GM19452 (cell line): ENCODE measurements at regions not wholly inside any gene's neighbourhood (a gene's known extent, or its start where the extent isn't known, plus 50 kb on each side); places are given as distances from the start of the nearest gene placed in this dataset.

Experiments used
- ATAC-seq: cut with Tn5 transposase; IDR thresholded peaks from one replicate; pipeline ENCODE4 v1.9.1; 2021; ENCODE audit not compliant: unreplicated experiment

DNA sequence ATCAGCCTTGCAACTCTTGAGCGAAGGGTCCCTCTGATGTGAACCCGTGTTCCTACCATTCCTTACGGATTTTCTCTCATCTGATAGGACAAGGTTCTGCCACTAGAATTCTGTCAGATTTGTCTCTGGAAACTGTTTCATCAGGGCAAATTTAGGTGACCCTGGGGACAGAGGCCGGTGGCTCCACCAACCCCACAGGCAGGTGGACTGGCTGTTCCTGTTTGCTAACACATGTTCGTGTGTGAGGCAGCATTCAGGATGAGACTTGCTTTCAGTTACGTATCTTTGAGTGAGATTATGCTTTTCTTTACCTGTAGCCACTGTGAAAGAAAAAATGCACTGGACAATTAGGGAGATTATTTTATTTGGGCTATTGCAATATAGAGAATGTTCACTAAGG lies 449.9 kb downstream of the INHBA start:
- no peak for ATAC-seq

DNA sequence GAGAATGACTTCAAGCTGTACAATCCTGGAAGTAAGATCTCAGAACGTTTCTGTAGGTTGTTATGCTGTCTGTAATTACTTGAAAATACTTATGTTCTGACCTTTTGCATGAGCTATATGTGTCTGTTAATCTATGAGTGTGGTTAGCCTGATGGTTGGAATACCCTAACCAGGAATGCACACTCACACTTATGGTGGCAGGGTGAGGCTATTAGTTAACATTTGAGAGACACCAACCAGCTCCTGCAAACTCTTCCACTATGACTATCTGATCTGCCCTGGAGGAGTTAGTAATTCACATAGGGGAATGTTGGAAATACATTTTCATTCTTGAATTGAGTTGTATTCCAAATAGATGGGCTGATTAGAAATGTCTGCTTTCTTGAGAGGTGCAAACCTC lies 450.3 kb downstream of the INHBA start:
- ATAC-seq, result no peak

DNA sequence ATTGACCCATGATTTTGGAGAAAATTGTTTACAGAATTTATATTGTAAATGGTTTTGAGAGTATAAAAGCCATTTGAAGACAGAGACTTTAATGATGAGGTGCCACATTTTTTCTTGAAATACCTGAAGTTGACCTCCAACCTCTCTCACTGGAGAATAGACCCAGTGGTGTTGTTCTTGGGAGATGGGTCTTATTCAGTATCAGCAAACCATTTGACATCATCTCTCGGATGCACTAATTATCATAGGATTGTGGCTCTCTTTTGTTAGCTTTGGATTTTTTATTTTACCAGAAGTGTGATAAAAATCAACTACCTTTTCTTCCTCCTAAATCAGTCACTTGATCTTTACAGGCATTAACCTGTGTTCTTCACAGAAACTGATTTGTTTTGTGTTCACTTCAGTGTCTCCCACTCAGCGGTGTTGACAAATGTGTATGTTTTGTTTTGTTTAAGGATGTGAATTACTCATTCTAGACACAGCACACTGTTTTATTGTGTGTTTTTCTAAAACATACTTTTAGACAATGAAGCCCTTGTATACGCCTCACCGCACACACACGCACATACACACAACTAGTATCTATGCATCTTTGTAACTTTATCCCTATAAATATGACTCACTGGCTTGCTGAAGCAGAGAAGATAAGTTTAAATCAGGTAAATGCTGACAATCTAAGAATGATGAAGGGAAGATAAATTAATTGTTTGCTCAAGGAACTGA lies 455.6 kb downstream of the INHBA start:
- no peak for ATAC-seq

DNA sequence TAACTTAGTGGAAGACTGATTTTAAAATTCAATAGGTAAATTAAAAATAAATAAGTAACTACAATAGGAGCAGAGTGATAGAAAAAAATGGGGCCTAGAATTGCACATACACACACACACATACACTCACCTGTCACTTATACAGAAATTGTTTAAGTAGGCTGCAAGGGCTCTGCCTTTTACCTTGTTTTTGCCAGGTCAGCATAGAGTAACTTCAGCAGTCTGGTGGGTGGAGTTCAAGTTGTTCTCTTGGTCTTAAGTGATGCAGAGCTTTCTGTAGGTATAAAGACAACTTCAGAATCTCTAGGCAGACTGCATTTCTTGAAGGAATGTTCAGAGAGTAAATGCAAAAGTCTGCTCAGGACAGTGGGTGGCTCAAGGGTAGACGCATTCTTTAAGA lies 457.0 kb downstream of the INHBA start:
- ATAC-seq, result no peak

DNA sequence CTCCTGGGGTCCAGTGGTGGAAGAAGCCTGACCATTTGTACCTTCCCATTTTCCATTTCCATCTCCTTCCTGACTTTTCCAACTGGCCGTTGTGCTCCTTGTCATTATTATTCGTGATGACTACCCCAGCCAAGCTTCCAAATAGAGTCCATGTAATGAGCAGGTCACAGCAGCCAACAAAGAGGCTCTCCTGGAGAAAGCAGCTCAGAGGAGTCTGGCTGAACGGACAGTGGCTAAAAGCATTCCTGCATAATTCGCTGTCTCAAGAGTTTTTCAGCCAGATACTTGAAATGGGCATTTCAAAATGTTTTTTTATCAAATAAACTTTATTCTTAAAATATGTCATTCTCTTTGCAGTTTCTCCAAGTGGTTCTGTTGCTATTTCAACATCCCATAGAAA lies 458.6 kb downstream of the INHBA start:
- no peak for ATAC-seq

DNA sequence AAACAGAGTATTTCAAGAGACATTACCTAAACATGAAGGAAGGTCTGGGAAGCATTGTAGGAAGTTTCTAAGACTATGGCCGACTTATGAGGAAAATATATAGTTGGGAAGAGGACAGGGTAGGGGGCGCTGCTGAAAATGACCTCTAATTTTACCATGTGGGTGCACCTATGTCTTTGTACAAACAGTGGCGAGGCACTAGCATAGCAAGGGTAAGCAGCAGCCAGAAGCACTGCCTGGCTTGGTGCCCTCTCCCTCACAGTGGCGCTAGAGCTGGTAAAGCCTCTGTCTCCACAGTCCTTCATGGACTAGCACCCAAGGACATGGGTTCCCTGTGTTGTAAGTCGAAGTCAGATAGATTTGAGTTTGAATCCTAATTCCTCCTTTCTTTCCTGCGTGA lies 461.2 kb downstream of the INHBA start:
- ATAC-seq, result no peak

DNA sequence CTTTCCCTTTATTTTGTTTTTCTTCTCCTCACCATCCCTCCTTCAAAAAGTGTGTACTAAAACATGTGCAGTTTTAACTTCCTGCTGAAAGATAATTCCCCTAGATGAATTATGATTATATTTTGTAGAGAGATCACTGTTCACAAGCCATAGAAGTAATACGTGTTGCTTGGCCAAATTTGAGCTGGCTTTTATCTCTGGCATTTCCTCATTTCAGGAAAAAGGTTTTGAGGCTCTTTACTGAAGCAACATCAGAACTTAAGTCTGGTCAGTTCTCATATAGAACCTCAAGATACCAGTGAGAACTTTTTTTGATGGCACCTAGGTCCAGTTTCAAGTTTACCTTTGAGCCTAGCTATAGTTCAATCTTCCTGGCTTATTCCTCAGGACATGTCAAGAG lies 463.3 kb downstream of the INHBA start:
- no peak for ATAC-seq

DNA sequence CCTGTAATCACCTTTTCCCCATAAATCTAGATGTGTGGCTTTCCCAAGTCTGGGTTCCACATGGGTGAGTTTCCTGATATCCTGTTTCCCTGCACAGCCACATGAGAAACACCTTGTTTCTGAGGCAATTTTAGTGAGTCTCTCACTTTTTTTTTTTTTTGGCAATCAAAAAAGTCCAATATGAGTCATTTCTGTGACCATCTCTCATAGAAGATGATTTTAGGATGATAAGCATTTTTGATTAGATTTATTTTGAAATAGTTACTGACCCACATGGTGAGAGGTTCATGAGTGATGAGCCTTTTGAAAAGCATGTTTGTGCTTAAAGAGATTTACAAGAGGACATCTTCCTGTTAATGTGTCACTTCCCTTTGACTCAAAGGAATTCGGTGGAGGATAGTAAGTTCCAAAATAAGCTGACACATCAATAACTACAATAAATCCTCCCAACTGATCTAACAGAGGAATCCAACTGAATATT lies 464.0 kb downstream of the INHBA start:
- ATAC-seq, result no peak

DNA sequence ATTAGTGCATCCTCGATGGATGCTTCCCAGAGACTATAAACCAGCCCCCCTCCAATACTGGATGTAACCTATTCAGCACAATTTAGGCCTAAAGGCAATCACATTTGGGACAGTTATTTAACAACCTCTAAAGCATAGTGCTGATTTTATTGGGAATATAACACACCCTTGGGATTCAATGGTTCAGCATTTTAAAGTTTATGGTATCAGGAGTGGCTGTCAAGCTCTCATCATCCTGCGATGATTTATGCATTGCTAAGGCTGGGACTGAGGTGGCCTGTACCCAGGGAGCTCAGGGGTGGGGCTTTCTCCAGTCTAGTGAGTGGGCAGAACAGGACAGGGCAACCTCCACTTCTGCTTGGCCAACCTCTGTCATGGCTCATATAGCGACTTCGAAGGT lies 464.9 kb downstream of the INHBA start:
- no peak for ATAC-seq

DNA sequence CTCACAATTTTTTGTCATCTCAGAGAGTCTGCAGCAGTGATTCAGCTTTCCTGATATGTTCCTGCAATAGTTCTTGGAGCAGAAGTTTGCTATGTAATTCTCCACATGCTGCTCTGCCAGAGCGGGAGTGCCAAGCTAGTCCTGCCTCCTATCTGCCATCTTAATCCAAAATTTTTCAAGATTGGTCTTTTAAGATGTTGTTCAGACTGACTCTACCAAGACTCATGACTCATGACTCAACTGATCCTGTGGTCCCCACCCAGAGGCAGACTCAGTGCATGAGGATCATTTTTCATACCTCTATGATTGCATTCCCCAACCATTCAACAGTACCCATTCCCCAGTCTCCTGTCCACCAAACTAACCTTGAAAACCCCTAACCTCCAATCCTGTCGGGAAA lies 470.8 kb downstream of the INHBA start:
- no peak for ATAC-seq

DNA sequence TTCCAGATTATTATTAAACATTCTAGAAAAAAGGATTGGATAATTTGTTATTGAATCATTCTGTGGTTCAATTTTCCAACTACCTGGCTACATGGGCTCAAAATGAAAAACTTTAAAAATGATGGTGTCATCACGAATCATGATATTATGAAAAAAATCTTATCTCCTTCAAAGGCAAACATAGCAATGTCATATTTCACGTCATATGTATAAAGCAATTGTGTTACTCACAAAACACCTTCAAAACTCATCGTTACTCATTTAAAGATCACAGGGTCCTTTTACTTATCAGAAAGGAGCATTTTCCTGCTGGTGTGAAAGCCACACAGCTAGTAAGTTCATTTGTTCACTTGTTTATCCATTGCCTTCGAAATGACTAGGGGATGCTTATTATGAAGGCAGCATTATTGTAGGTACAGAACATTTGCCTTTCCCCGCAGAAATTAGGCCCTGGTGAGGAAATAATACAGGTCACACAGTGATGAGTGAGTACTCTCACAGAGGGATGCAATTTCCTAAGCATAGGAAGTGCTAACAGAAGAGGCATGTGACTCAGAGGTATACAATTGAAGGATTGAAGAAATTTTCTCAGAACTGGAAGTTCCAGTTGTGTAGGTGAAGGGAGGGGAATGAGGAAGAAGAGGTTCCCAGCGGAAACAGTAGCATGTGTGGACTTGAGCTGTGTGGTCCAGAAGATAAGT lies 478.7 kb downstream of the INHBA start:
- ATAC-seq, result no peak

DNA sequence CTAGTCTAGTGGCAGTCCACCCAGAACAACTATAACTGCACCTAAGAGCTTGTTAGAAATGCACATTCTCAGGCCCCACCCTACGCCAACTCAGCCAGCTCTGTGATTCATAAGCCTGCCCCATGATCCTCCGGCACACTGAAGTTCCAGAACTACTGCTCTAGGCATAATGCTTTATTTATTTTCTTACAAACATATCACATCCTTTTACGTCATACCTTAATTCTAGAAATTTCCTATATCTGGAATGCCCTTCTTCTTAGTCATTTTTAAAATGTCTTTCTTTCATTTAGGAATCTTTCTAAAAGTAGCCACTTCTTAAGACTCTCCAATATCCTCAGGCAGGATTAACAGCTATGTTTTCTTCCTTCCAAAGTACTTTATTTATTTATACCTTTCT lies 480.1 kb downstream of the INHBA start:
- ATAC-seq, result no peak

DNA sequence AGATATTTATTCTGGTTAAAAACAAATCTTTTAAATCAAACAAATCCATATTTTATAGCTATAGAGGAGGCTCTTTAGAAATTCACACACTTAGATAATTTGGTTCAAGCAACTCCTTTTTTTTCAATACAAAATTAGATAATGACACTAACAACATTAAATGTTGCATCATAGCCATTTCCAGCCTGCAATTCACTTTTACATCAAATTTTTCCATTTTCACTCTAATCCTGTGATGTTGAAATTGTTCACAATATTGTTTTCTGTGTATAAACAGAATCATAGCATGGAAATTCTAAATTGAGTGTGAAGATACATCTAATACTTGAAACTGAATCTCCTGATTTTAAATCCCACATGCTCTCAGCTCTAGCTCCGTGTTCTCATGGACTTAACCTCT lies 482.6 kb downstream of the INHBA start:
- no peak for ATAC-seq

DNA sequence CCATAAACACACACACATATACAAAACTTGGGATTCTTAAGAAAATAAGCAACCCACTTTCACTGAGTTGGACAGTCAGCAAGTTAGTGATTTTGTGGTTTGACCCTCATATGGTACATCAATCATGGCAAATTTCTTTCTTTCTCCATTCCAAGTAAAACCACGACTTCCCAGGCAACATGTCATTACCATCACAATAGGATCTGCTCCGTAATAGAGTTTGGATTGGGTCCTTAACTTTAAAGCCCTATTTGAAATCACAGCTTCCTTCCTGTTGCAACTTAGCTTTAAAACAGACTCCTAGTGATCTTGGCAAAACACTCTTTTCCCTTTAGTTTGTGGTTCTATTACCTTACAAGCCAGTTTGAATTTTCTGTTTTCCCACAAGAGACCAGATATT lies 483.6 kb downstream of the INHBA start:
- ATAC-seq, result no peak

DNA sequence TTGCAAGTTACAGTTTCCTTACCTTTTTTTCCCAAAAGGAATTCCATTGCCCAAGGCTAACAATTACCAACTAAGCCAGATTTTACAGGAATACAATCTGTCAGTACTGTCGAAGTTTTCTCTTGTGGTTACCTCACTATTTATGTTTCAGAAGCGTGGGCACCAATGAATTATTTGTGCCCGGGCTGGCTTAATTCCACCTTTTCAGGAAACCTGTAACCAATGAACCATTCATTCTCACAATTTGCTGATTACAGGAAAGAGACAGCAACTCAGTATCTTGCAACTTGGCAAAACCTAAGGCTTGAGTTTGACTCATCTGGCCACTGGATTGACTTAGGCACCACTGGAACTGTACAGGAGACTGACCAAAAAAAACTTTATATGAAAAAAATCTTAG lies 485.6 kb downstream of the INHBA start:
- ATAC-seq, result no peak

DNA sequence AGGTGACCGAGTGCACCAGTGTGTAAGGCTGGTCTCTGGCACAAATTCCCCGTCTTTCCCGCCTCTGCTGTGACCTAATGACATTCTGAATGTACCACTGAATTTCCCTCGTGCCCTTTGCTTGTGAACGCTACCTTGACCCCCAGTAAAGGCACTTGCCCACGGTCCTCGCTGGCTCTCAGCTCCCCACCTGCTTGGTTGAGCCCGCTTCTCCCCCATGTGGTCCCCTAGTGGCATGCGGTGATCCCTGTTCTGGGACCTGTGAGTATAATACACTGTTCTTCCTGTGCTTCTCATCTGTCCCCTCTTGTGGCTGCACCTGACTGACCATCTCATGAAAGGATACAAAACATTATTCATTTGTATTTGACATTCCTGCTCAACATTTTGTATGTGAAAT lies 495.7 kb downstream of the INHBA start:
- ATAC-seq, result no peak

DNA sequence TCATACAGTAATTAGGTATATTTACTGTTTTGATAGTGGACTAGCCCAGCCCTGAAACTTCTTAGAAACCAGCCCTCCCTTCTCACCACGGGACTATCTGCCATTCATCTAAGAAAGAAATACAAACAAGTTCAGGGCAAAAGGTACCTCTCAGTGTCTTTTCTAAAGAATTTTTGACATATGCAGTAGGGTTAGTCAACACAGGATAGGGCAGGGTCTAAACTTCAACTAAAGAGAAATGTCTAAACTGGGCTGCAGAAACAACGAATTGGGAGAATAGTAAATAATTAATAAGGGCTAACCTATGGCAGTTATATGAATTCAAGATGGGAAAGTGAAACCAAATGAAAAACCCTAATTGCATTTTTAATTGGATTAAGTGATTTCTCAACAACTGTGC lies 496.6 kb downstream of the INHBA start:
- no peak for ATAC-seq

DNA sequence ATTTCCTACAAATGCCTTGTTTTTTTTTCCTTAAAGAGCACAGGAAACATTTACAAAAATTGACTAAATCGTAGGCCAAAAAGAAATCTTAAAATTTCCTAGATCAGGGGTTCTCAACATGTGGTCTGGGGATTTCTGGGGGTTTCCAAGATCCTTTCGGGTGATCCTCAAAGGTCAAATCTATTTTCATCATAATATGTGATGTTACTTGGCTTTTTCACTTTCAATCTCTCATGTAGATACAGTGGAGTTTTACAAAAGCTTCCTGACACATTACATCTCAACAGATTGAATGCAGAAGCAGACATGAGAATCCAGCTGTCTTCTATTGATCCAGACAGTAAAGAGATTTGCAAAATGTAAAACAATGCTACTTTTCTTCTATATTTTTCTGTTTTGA lies 497.3 kb downstream of the INHBA start:
- ATAC-seq, result peak; percentile 68

DNA sequence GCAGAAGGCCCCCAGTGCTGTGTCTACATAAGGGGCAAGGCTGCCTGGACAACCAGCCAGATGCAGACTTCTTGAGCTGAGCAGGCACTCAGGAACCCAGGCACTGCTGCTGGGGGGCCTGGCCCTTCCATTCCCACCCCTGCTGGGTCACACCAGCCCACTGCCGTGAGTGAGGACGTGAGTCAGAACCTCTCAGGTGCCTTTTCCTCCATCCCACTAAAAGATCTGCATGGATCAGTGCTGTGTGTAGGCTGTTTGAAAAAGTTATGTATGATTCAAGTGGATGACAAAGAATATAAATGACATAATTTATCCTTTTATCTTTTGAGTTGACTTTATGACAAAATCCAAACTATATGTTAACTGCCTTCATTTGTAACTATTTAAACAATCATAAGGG lies 499.3 kb downstream of the INHBA start:
- ATAC-seq, result no peak

DNA sequence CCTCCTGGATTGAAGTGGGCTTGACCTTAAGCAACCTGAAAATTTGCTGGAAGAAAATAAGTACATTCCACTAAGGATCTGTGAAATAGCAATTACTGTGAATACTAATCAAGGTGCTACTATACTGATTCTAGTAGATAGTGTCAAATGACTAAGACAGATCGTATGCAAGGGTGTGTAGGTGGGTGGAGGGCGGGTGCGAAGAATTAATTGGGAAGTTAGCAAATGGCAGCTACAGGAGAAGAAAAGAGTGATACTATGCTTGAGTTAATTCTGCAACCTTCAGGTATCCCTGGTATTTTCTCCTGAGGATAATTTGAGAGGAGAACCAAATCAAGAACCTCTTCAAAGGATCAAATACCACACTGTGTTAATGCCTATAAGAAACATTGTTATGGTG lies 501.9 kb downstream of the INHBA start:
- ATAC-seq, result no peak

DNA sequence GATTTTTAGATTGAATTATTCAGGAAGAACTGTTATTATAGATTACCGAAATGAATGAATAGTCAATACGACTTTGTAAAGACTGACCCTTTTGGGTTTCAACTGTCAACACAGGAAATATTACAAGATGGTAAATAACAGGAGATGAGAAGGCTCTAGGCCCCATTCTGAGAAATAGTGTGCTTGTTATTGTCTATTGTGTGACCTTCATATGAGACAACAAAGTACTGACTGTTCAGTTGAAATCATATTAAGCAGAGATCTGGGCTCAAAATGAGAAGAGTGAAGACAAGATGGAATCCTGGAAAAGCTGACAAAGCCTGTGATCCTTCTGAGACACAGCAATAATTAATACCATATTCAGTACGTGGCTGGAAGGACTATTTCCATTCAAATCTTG lies 503.8 kb downstream of the INHBA start:
- no peak for ATAC-seq

DNA sequence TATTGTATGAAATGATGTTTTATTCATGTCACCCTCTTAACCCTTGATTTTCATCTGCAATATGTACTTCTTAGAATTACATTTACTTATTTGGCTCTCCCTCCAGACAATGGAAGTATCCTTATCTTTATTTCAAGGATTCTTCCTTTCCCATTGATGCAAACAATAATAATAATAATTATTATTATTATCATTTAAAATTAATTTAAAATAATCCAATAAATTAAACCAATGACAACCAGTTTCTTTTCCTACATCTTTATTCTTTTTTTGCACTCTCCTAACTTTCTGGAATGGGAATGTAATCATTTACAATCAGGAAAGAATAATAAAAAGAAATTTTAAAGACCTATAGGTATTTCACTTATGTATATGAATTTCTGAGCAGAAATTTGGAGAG lies 504.4 kb downstream of the INHBA start:
- no peak for ATAC-seq

DNA sequence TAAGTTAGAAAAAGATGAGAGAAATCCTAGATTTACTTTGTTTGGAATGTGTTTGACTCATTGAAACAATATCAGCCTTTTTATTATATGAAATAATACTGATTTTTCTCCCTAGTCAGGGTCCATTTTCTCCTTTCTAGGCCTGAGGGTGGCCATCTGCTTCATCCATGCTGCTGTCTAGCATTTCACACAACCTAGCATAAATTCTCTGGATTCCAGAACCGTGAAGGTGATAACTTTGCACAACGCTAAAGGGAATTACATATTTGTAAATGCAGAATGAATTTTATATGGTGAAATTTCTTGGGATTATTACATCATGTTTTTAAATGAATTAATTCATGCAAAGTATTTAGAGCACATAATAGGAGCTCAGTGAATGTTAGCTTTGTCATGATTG lies 505.1 kb downstream of the INHBA start:
- no peak for ATAC-seq
